Mesenchymal stem cell (in vitro differentiated cells and primary cell): ENCODE measurements at regions not wholly inside any gene's neighbourhood (a gene's known extent, or its start where the extent isn't known, plus 50 kb on each side); places are given as distances from the start of the nearest gene placed in this dataset.

Experiments used
- DNase-seq: peaks from one replicate; pipeline ENCODE4 v3.0.0-alpha.2; 2013
- H2AFZ ChIP-seq: one replicate; pipeline ENCODE4 v1.6.1; 2013; ENCODE audit warnings: low read depth, mild to moderate bottlenecking, control low read depth, inconsistent platforms, low read length, moderate library complexity
- H2AK5ac ChIP-seq: 2 replicates; pipeline ENCODE4 v1.6.1; 2013; ENCODE audit warnings: low read length, moderate library complexity, mild to moderate bottlenecking, inconsistent platforms; ENCODE audit not compliant: severe bottlenecking
- H2BK120ac ChIP-seq: one replicate; pipeline ENCODE4 v1.6.1; 2013; ENCODE audit warnings: low read depth, mild to moderate bottlenecking, inconsistent platforms, low read length, moderate library complexity
- H2BK12ac ChIP-seq, 2 experiments: one replicate each; pipeline ENCODE4 v1.6.1; 2013; ENCODE audit warnings: inconsistent platforms in 2 of 2, low read length in 2 of 2, mild to moderate bottlenecking in 2 of 2, moderate library complexity in 2 of 2, control low read depth in 1 of 2
- H2BK15ac ChIP-seq: one replicate; pipeline ENCODE4 v1.6.1; 2013; ENCODE audit warnings: mild to moderate bottlenecking, low read depth, inconsistent platforms; ENCODE audit not compliant: poor library complexity, severe bottlenecking
- H2BK5ac ChIP-seq: 2 replicates; pipeline ENCODE4 v1.6.1; 2013; ENCODE audit warnings: low read depth, mild to moderate bottlenecking, low read length, control low read depth, inconsistent platforms; ENCODE audit not compliant: poor library complexity, severe bottlenecking
- H3K14ac ChIP-seq, 2 experiments: one replicate each; pipeline ENCODE4 v1.6.1; 2013; ENCODE audit warnings: inconsistent platforms in 2 of 2, low read length in 2 of 2, control low read depth in 1 of 2, mild to moderate bottlenecking in 1 of 2, moderate library complexity in 1 of 2
- H3K18ac ChIP-seq, 2 experiments: one replicate each; pipeline ENCODE4 v1.6.1; 2013; ENCODE audit warnings: inconsistent platforms in 2 of 2, low read length in 2 of 2, control low read depth in 1 of 2, low read depth in 1 of 2, mild to moderate bottlenecking in 1 of 2
- H3K23ac ChIP-seq, 2 experiments: one replicate each; pipeline ENCODE4 v1.6.1; 2013; ENCODE audit warnings: inconsistent platforms in 2 of 2, low read length in 2 of 2, mild to moderate bottlenecking in 2 of 2, moderate library complexity in 2 of 2, control low read depth in 1 of 2
- H3K27ac ChIP-seq: 2 replicates; pipeline ENCODE4 v1.5.1; 2013; ENCODE audit warnings: mild to moderate bottlenecking, moderate library complexity, low read length, control low read depth, inconsistent platforms; ENCODE audit not compliant: poor library complexity, severe bottlenecking
- H3K27me3 ChIP-seq, 2 experiments: 2 replicates each; pipeline versions ENCODE4 v1.6.1 to v1.7.0; 2013; ENCODE audit warnings: low read length in 2 of 2, mild to moderate bottlenecking in 2 of 2, moderate library complexity in 2 of 2, control low read depth in 1 of 2, inconsistent platforms in 1 of 2; ENCODE audit not compliant: control insufficient read depth in 1 of 2, insufficient read depth in 1 of 2
- H3K36me3 ChIP-seq, 2 experiments: 2 replicates each; pipeline versions ENCODE4 v1.6.1 to v1.7.0; 2013; ENCODE audit warnings: low read length in 2 of 2, control low read depth in 1 of 2, inconsistent platforms in 1 of 2, low read depth in 1 of 2, mild to moderate bottlenecking in 1 of 2; ENCODE audit not compliant: insufficient read depth in 2 of 2, control insufficient read depth in 1 of 2
- H3K4ac ChIP-seq, 2 experiments: one replicate each; pipeline ENCODE4 v1.6.1; 2013; ENCODE audit warnings: inconsistent platforms in 2 of 2, low read length in 2 of 2, mild to moderate bottlenecking in 2 of 2, moderate library complexity in 2 of 2, control low read depth in 1 of 2, low read depth in 1 of 2
- H3K4me1 ChIP-seq: 2 replicates; pipeline ENCODE4 v1.6.1; 2013; ENCODE audit warnings: low read depth, low read length, control low read depth; ENCODE audit not compliant: control insufficient read depth, insufficient read depth
- H3K4me2 ChIP-seq: 2 replicates; pipeline ENCODE4 v1.6.1; 2013; ENCODE audit warnings: low read length, mild to moderate bottlenecking, inconsistent platforms; ENCODE audit not compliant: poor library complexity, severe bottlenecking
- H3K4me3 ChIP-seq, 2 experiments: 2 replicates each; pipeline versions ENCODE4 v1.5.1 to v1.7.0; 2013; ENCODE audit warnings: low read length in 2 of 2, mild to moderate bottlenecking in 2 of 2, control low read depth in 1 of 2, low read depth in 1 of 2; ENCODE audit not compliant: insufficient read depth in 1 of 2
- H3K79me1 ChIP-seq: replicated peaks from 2 replicates; pipeline ENCODE4 v1.6.1; 2013; ENCODE audit warnings: mild to moderate bottlenecking, control low read depth, low read length, inconsistent platforms; ENCODE audit not compliant: poor library complexity, severe bottlenecking
- H3K9ac ChIP-seq: 2 replicates; pipeline ENCODE4 v1.7.0; 2013; ENCODE audit warnings: mild to moderate bottlenecking, low read length, moderate library complexity
- H3K9me3 ChIP-seq: 2 replicates; pipeline ENCODE4 v1.7.0; 2013; ENCODE audit warnings: mild to moderate bottlenecking, low read length; ENCODE audit not compliant: control insufficient read depth
- H4K8ac ChIP-seq: one replicate; pipeline ENCODE4 v1.6.1; 2013; ENCODE audit warnings: inconsistent platforms, mild to moderate bottlenecking, low read length, moderate library complexity
- H4K91ac ChIP-seq: one replicate; pipeline ENCODE4 v1.6.1; 2013; ENCODE audit warnings: mild to moderate bottlenecking, low read length, inconsistent platforms
- WGBS: methylation state at CpG from one replicate; pipeline ENCODE4 v1.1.7; 2013; ENCODE audit warnings: mixed read lengths; 5-methylcytosine and 5-hydroxymethylcytosine counted together

GRCh38 chr3:104896624-104897023 lies 470.1 kb upstream of the ALCAM start:
- Histone ChIP-seq H2AFZ (no peak overlapping the region), H3K4ac (no peak overlapping the region), H3K18ac (no peak overlapping the region), H3K9ac (no peak overlapping the region), H3K27ac (no peak overlapping the region), H2BK120ac (no peak overlapping the region), H2AK5ac (no peak overlapping the region), H3K4me1 (no peaks in the 10 kb centered on the region), H3K4me3 (no peak overlapping the region), H4K8ac (no peak overlapping the region), H3K4me2 (no peak overlapping the region), H3K14ac (no peak overlapping the region), H2BK12ac (no peak overlapping the region), H3K36me3 (no peaks in the 10 kb centered on the region), H3K27me3 (no peaks in the 10 kb centered on the region), H2BK15ac (no peak overlapping the region), H4K91ac (no peak overlapping the region), H3K23ac (no peak overlapping the region), H3K9me3 (peaks cover 6% of the 10 kb centered on the region), H2BK5ac (no peak overlapping the region), H3K79me1 (no peaks in the 10 kb centered on the region)
- WGBS, result 100% methylated on average over 1 of the region's 1 CpG
- DNase-seq, result no peak

DNA sequence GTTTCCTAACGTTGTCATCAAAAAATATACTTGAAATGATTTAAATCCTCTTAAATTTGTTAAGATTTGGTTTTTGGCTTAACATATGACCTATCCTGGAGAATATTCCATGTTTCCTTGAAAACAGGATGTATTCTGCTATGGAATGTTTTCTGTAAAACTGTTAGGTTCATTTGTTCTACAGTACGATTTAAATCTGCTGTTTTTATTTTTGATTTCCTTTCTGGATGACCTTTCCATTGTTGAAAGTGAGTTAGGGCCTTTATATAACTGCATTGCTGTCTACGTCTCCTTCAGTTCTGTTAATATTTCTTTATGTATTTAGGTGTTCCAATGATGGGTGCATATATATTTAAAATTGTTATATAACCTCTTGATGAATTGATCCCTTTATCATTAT lies 465.3 kb upstream of the ALCAM start:
- Histone ChIP-seq H3K9me3 (peaks cover 35% of the 10 kb centered on the region), H4K91ac (no peak overlapping the region), H3K4me3 (no peak overlapping the region), H2AK5ac (no peak overlapping the region), H3K14ac (no peak overlapping the region), H3K18ac (no peak overlapping the region), H2BK120ac (no peak overlapping the region), H4K8ac (no peak overlapping the region), H2BK15ac (no peak overlapping the region), H3K79me1 (no peaks in the 10 kb centered on the region), H3K4me1 (peaks cover 2% of the 10 kb centered on the region), H2AFZ (no peak overlapping the region), H3K36me3 (peaks cover 0 to 5% of the 10 kb centered on the region in 2 experiments), H3K9ac (no peak overlapping the region), H3K4ac (no peak overlapping the region), H2BK5ac (no peak overlapping the region), H2BK12ac (no peak overlapping the region), H3K4me2 (no peak overlapping the region), H3K23ac (no peak overlapping the region), H3K27me3 (no peaks in the 10 kb centered on the region), H3K27ac (no peak overlapping the region)
- 95% methylated on average over 1 of the region's 3 CpGs for WGBS
- no peak for DNase-seq

DNA sequence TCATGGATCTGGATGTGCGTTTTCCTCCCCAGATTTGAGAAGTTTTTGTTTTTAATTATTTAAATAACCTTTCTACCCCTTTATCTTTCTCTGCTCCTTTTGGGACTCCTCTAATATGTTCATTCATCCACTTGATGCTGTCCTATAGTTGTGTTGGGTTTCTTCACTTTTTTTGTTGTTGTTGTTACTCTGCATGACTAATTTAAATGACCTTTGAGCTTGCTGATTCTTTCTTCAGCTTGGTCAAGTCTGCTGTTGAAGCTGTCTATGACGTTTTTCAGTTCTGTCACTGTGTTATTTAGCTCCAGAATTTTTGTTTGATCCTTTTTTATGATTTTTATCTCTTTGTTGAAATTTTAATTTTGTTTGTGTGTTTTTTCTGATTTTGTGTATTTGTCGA lies 463.6 kb upstream of the ALCAM start:
- Histone ChIP-seq H3K27ac (no peak overlapping the region), H3K23ac (no peak overlapping the region), H3K9me3 (peaks cover 38% of the 10 kb centered on the region), H2BK120ac (no peak overlapping the region), H3K4ac (no peak overlapping the region), H3K4me3 (no peak overlapping the region), H3K14ac (no peak overlapping the region), H3K79me1 (no peaks in the 10 kb centered on the region), H2AFZ (no peak overlapping the region), H2AK5ac (no peak overlapping the region), H2BK12ac (no peak overlapping the region), H2BK5ac (no peak overlapping the region), H3K9ac (no peak overlapping the region), H4K8ac (no peak overlapping the region), H2BK15ac (no peak overlapping the region), H3K4me1 (peaks cover 2% of the 10 kb centered on the region), H3K27me3 (no peaks in the 10 kb centered on the region), H3K18ac (no peak overlapping the region), H4K91ac (no peak overlapping the region), H3K4me2 (no peak overlapping the region), H3K36me3 (peaks cover 0 to 5% of the 10 kb centered on the region in 2 experiments)
- 89% methylated on average over 1 of the region's 3 CpGs for WGBS
- DNase-seq, result no peak

- H3K14ac ChIP-seq, result peak overlapping the region in 1 of 2 experiments; percentile 13
- H2AK5ac ChIP-seq, result peak overlapping the region; percentile 41
- H3K27me3 ChIP-seq, result no peaks in the 10 kb centered on the region
- H3K9me3 ChIP-seq, result peaks cover 37% of the 10 kb centered on the region
- no peak overlapping the region for H3K23ac ChIP-seq
- peak overlapping the region in 1 of 2 experiments; percentile 29 for H2BK12ac ChIP-seq
- peaks cover 0 to 5% of the 10 kb centered on the region in 2 experiments for H3K36me3 ChIP-seq
- no peak overlapping the region for H3K4ac ChIP-seq
- no peak overlapping the region for H3K4me3 ChIP-seq
- no peaks in the 10 kb centered on the region for H3K79me1 ChIP-seq
- H3K4me1 ChIP-seq, result peaks cover 3% of the 10 kb centered on the region
- H2BK120ac ChIP-seq, result peak overlapping the region; percentile 34
- no peak overlapping the region for H2AFZ ChIP-seq
- H2BK5ac ChIP-seq, result no peak overlapping the region
- peak overlapping the region; percentile 89 for H4K91ac ChIP-seq
- H2BK15ac ChIP-seq, result no peak overlapping the region
- no peak for DNase-seq
- no peak overlapping the region for H3K4me2 ChIP-seq
- H3K27ac ChIP-seq, result no peak overlapping the region
- WGBS, result 93% methylated on average over 17 of the region's 17 CpGs
- no peak overlapping the region for H3K9ac ChIP-seq
- peak overlapping the region in 1 of 2 experiments; percentile 54 for H3K18ac ChIP-seq
- peak overlapping the region; percentile 28 for H4K8ac ChIP-seq
Observed at GRCh38 chr3:104906001-104906639, 460.6 kb upstream of the ALCAM start.
